ENCODE measurements at regions not wholly inside any gene's neighbourhood (a gene's known extent, or its start where the extent isn't known, plus 50 kb on each side); places are given as distances from the start of the nearest gene placed in this dataset.

GRCh38 chr2:145721681-145722080, 1201.8 kb upstream of the ZEB2 start:
- DNase-seq = no peak

DNA sequence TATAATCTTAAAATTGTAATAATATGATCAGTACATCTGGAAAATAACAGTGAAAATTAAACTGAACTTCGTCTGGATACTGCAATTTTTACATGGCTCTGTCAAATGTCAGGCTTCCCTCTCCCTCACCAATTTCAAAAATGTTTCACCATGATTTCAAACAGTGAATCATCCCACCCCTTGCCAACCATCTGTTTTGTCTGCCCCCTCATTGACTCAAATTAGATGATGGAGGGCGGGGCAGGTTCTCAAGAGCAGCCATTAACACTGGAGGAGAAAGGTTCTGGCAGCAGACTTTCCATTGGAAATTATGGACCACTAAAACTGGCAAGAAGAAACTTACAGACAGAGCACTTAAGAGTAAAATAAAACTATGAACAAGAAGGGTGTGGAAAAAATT, 1195.7 kb upstream of the ZEB2 start:
- DNase-seq = no peak

GRCh38 chr2:145710303-145710702, 1190.4 kb upstream of the ZEB2 start:
- no peak for DNase-seq

DNA sequence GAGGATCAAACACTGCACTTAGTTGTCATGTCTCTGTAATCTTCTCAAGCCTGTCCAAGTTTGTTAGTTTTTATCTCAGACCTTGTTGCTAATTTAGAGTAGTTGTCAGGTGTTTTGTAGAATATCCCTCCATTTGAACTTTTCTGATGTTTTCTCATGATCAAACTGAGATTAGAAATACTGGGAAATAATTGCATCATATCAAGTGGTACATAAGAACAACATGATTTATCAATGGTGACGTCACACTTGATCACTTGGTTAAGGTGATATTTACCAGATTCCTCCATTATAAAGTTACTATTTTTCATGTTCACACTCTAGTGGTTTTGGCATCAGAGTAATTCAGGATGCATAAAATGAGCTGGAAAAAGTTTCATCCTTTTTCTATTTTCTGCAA, 1182.4 kb upstream of the ZEB2 start:
- DNase-seq = no peak

GRCh38 chr2:145692971-145693478, 1173.1 kb upstream of the ZEB2 start:
- no peak for DNase-seq

DNA sequence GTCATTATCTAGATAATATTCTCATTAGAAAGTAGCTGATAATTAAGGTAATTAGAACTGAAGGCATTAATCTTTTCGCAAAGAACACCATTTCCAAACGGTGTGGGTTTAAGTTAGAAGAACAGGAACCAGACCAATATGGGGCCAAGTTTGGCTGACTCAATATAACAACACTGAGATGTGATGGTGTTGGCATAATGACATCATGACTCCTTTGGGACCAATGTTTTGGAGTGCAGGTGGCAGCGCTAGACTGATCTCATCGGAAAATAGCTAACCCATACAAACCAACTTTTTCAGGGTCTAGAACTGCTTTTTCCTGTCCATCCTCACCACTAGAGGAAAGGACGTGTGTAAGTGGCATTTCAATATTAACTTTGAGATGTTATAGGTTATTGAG, 1171.7 kb upstream of the ZEB2 start:
- no peak for DNase-seq

- no peak for DNase-seq
Measured at GRCh38 chr2:145690183-145690778, 1170.4 kb upstream of the ZEB2 start.

DNA sequence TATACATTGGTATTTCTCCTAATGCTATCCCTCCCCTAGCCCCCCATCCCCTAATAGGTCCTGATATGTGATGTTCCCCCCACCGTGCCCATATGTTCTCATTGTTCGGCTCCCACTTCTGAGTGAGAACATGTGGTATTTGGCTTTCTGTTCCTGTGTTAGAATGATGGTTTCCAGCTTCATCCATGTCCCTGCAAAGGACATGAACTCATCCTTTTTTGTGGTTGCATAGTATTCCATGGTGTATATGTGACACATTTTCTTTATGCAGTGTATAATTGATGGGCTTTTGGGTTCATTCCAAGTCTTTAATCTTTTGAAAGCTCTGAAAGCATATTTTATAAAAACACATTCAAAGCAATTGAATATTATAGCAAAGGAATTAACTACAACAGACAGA, 1169.4 kb upstream of the ZEB2 start:
- DNase-seq = no peak

DNA sequence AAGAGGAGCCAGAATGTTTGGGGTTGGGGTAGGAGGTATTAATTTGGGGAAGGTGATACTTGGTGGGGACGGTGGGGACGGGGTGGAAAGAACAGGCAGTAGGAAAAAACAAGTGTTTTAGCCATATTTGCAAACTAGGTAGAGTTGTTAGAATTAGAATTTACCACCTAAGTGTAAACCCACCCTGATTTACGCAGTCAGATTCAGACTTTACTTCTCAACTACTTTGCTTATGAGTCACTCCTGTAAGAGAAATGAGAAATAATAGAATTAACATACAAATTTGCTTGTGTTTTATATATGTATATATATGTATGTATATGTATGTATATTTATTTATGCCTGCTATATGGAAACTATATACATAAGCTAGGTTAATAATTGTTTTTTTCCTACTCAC, 1168.2 kb upstream of the ZEB2 start:
- no peak for DNase-seq

DNA sequence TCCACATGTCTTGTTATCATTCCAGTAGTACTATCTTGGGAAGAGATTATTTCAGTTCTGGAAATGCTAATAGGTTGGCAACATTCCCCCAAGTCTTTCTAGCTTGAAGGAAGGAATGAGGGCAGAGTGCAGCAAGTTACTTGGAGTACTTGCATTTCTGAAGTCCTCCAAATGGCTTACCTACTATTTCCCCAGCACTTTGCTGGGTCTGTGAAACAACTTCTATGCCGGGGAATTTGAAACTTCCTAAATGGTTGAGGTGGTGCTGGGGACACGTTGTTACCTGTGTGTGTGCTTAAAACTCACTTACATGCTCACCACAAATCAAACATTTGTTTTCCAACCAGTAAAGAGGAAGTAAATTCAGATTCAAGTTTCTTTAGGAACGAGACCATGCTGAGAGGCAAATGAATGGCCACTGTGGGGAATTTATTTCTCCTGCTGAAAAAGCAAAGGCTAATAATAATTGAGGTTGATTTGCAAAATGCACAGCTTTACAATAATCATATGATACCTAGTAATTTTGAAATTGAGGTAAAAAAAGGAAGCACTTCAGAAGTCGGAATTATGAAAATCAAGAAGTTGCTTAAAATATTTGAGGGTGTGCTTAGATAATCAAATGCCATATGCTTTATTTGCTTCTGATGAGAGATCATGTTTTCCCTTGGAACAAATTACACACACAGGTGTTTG, 1167.7 kb upstream of the ZEB2 start:
- DNase-seq = no peak

- no peak for DNase-seq
Measured at GRCh38 chr2:145685383-145686050, 1165.6 kb upstream of the ZEB2 start.

DNA sequence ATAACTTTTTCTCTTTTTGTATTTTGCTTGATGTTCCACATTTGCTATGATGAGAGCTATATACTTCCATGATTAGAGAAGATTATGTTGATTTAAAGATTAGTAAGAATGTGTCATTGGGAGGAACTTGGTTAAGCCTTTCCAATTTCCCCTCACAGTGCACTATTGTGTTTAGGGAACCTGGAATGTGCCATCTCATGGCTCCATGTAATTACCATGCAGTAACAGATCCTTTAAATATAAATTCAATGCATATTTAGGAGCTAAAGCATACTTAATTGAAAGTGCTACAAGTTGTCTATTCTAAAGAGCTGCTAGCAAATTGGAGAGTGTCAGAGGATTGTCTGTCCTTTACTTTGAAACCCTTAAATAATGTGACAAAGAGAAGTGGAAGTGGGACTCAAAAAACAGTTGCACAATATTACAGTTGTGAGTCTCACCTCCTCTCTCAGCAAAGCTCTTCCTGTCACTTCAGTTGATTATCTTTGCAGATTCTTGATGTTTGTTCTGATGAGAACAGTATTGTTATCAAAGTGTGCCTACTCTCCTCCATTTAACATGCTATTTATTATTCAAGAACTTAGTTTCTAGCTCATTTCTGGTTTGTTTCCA, 1162.7 kb upstream of the ZEB2 start:
- DNase-seq = no peak

DNA sequence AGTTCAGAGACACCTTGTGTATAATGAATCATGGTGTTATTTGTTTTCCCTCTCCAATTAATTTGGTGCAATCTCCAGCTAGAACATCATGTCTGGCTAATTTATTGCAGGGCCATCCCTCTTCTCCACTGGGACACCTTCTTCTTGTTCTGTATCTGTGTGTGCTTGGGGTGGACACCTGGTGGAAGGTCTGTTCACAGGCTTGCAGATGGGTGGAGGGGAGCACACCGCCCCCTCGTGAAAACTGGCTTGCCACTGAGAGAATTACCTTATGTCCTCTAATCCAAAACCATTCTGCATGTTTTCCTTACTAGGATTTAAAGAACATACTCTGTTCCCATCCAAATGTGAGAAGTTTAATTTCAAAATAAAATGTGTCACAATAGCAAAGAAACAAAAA, 1160.4 kb upstream of the ZEB2 start:
- DNase-seq = no peak

- no peak for DNase-seq
Measured at GRCh38 chr2:145677371-145677770, 1157.5 kb upstream of the ZEB2 start.

DNA sequence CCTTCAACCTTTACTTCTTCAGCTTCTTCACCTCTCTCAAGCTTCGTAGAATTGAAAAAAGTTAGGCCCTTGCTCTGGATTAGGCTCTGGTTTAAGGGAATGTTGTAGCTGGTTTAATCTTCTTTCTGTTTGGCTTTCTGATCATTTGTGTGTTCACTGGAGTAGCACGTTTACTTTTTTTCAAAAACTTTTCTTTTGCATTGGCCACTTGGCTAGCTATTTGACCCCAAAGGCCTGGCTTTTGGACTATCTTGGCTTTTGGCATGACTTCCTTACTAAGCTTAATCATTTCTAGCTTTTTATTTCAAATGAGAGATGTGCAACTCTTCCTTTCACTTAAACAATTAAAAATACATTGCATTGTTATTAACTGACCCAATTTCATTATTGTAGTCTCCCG, 1154.8 kb upstream of the ZEB2 start:
- no peak for DNase-seq

DNA sequence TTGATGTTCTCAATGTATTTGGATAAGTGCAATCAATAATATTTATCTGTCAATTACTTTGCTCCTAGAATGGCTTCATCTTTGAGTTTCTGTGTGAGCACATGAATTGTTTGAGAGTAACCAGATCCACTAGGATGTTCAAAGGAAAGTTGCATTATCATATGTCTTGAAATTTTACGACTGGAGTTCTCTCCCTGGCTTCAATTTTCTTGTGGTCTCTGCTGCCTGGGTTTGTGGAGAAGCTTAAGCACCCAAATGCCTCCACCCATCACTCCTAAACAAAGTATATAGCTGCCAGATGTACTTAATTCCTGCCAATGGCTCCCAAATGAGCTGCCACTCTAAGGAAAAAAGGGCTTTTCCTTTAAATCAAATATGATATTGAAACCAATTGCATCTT, 1149.4 kb upstream of the ZEB2 start:
- DNase-seq = no peak

DNA sequence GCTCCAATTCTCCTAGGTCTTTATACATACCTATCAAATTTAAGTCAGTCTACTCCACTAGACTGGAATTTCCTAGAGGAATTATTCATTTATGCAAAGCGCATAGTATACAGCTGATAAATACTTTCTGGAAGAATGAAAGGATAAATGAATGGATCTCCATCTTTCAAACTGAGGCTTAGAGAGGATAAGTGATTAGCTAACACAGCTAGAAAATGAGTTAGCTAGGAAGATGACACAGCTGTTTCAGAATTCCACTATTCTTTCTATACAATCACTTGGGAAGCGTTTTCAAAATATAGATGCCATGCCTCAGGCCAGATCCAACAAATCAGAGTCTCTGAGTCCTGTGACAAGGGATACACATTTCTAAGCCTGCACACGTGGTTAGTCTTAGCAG, 1146.6 kb upstream of the ZEB2 start:
- DNase-seq = no peak

DNA sequence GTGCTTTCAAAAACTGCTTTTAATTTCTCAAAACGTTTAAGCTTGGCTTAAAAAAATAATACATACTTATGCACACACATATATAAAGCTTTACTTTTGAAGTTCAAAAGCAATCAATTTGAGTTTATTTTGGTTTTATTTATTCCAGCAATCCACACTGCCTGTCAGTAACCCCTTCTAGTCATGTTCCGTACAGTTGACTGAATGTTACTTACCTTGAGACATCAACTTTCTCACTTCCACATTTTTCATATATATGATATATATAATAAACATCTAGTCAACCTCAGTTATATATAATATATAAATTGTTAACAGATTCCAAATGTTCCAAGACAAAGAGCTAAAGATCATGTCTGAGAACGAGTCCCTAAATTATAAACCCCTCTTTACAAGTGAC, 1137.3 kb upstream of the ZEB2 start:
- no peak for DNase-seq

- no peak for DNase-seq
Measured at GRCh38 chr2:145655165-145655765, 1135.3 kb upstream of the ZEB2 start.

DNA sequence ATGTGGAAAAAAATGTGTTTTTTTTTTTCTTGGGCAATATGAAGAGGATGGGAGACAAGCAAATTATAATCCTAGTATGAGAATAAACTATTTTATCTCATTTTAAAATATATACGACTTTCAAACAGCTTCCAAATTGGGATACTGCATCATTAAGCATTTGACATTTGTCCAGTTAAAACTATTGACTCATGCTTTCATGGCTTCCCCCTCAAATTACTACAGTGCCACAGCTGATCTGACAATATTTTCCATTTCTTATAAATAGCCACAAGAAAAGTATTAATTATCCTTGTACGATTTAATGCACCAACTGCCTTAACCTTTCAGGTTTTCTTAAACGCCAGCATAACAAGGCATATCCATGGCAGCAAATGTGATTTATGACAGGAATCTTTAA, 1134.8 kb upstream of the ZEB2 start:
- no peak for DNase-seq

DNA sequence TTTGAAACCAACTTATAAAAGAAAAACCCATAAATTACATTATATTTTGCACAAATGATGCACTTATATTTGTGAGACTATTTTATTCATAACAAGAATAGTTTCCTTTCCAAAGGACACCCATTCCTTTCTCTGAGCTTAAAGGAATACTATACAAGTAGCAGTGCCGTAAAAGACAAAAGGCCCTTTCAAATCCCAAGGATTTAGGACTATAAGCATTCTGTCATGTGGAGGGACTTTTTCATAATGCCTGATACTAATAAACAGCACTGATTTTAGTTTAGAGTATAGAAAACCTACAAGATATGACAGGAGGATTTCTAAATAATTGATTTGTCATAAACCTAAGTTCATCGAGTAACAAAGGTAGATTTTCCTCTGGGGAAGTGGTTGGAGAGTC, 1134.2 kb upstream of the ZEB2 start:
- DNase-seq = no peak

GRCh38 chr2:145653553-145653952, 1133.6 kb upstream of the ZEB2 start:
- DNase-seq = no peak
